ENCODE measurements at regions not wholly inside any gene's neighbourhood (a gene's known extent, or its start where the extent isn't known, plus 50 kb on each side); places are given as distances from the start of the nearest gene placed in this dataset.

GRCh38 chr4:126937846-126938422, 694.8 kb upstream of the INTU start:
- no peak for ATAC-seq (ENCODE audit: low FRiP score)
- DNase-seq (ENCODE audit: low spot score) = no peak
- no peak for TF ChIP-seq CTCF (IDR thresholded peaks at IDR 0.05)

GRCh38 chr4:126939401-126939800, 693.4 kb upstream of the INTU start:
- no peak for TF ChIP-seq CTCF (IDR thresholded peaks at IDR 0.05)
- ATAC-seq (ENCODE audit: low FRiP score) (no peak), DNase-seq (ENCODE audit: low spot score) (no peak)

- DNase-seq (ENCODE audit: low spot score) (no peak), ATAC-seq (ENCODE audit: low FRiP score) (no peak)
- TF ChIP-seq CTCF (IDR thresholded peaks at IDR 0.05) = no peak
Observed at GRCh38 chr4:126947536-126947935, 685.2 kb upstream of the INTU start.

DNA sequence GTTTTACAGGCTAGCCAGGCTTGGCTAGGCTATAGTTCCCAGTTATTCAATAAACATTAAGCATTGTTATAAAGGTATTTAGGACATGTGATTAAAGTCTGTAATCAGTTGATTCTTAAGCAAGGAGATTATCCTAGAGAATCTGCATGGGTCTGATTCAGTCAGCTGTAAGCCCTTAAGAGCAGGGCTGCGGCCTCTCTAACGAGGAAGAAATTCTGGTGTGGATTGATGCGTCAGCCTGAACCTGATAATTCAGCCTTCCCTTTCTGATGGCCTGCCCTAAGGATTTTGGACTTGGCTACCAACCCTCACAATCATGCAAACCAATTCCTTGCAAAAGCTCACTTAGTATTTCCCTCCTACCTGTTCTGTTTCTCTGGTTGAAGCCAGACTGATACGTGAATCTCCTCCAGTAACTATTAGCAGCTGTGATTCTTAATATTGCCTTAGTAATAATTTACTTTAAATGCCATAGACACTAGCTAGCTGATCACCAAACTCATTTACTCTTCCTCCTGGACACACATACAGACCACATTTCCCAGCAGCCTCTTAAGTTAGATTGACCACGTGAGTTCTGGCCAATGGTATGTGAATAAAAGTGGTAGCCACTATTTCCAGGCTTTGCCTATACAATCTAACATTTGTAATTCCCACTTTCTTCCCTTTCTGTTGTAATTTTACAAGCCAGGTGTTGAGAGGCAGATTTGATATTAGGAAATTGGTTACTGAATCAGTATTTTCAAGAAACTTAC, 678.0 kb upstream of the INTU start:
- no peak for TF ChIP-seq CTCF (IDR thresholded peaks at IDR 0.05)
- ATAC-seq (ENCODE audit: low FRiP score) (no peak), DNase-seq (ENCODE audit: low spot score) (no peak)

- no peak for ATAC-seq (ENCODE audit: low FRiP score)
- TF ChIP-seq CTCF (IDR thresholded peaks at IDR 0.05) = no peak
- DNase-seq (ENCODE audit: low spot score) = no peak
Observed at GRCh38 chr4:126955292-126956183, 677.2 kb upstream of the INTU start.

DNA sequence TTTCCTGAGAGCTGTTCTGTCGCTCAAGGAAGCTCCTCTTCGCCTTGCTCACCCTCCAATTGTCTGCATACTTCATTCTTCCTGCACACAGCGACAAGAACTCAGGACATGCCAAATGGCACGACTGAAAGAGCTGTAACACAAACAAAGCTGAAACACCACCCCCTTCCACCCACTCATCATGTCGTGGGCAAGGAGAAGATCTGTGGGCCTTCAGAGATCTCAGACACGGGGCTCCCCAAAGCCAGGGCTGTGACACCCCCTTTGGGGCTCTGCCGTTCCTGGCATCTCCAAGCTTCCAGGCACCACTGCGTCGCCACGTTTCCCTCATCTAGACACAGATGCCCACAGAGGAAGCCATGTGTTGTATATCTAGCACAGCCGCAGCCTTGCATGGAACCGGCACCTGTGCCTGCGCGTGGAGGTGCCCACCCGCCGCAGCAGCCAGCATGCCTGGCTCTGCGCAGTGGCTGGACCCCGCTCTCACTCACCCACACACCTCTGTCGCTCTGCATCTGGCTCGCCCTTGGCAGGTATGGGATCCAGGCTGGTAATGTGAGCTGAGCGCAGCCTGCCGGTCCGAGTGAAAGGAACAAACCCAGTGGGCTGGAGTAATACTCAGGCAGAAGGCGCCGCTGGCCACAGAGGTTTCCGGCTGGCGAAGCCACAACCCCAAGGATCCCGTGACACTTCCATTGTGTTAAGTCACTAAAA, 676.4 kb upstream of the INTU start:
- ATAC-seq (ENCODE audit: low FRiP score) (no peak), DNase-seq (ENCODE audit: low spot score) (no peak)
- no peak for TF ChIP-seq CTCF (IDR thresholded peaks at IDR 0.05)

Measured in omental fat pad (tissue), 3 donors.